SU-DHL-6 (cell line): ENCODE measurements at regions not wholly inside any gene's neighbourhood (a gene's known extent, or its start where the extent isn't known, plus 50 kb on each side); places are given as distances from the start of the nearest gene placed in this dataset.

Experiments used
- EZH2phosphoT487 ChIP-seq: fragments of 200-600 bp; sonication (generic), shearing (Covaris generic); conservative IDR thresholded peaks from 2 replicates; pipeline ENCODE4 v1.6.1; 2018; ENCODE audit warnings: mild to moderate bottlenecking, antibody characterized with exemption, low read length, moderate library complexity, mixed read lengths
- TF ChIP-seq, protein P1 (sequence below): fragments of 200-600 bp; sonication (generic); IDR thresholded peaks from one replicate; pipeline ENCODE4 v1.5.1; 2017; ENCODE audit warnings: antibody characterized with exemption, mild to moderate bottlenecking, low read length, moderate library complexity; ENCODE audit not compliant: insufficient read depth, poor library complexity, severe bottlenecking

DNA sequence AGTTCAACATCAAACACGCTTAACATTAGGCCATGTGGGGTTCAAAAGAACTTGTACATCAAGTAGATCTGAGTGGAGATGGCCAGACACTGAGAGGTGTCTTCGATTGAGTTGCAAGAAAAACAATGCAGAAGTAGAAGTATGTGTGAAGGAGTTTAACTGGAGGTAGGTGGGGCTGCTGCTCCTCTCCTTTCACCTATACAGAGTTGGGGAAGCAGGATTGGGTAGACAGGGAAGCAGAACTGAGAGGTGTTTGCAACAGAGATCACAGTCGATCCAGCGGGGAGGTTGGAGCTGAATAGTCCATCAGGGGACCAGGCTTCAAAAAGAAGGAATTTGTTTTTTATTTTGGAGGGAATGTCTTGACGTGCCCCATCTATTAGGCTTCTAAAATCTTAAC is 61.7 kb upstream of the SLC27A6 start:
- TF ChIP-seq, protein P1, sequence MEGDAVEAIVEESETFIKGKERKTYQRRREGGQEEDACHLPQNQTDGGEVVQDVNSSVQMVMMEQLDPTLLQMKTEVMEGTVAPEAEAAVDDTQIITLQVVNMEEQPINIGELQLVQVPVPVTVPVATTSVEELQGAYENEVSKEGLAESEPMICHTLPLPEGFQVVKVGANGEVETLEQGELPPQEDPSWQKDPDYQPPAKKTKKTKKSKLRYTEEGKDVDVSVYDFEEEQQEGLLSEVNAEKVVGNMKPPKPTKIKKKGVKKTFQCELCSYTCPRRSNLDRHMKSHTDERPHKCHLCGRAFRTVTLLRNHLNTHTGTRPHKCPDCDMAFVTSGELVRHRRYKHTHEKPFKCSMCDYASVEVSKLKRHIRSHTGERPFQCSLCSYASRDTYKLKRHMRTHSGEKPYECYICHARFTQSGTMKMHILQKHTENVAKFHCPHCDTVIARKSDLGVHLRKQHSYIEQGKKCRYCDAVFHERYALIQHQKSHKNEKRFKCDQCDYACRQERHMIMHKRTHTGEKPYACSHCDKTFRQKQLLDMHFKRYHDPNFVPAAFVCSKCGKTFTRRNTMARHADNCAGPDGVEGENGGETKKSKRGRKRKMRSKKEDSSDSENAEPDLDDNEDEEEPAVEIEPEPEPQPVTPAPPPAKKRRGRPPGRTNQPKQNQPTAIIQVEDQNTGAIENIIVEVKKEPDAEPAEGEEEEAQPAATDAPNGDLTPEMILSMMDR = no peak
- TF ChIP-seq EZH2phosphoT487 = no peak
